ENCODE measurements at regions not wholly inside any gene's neighbourhood (a gene's known extent, or its start where the extent isn't known, plus 50 kb on each side); places are given as distances from the start of the nearest gene placed in this dataset.

DNA sequence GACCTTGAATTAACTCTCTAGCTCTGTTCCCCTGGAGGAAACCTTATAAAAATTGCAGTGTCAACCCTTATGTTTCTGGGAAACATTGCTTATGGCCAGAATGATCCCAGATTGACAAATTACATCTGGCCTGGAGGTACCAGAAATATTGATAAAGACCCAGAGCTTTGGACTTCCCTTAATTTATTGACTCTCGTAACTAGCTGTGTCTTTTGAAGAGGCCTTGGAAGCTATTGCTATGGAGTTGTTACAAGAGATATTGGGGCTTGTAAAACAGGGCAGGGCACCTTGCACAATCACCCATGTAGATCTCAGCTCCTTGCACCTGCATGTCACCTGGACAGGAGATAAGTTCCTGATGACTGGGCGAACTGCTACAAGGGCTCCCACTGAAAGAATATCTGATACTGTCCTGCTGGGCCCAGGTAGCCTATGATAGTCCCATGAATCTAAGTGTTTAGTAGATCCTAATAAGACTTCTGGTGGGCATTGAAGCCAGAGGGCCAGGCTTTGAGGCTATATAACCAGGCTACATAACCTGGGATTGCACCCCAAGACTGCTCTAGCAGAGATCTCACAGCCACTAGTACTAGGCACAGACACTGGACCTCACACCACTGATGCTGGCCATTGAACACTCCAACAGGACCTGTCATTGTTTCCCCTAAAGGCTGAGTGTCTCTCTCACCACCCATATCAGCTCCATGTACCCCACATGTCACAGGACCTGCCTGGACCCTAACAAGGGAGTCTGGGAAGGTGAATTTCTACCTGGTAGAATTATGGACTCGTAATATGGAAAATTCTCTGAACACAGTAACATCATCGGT, 135.7 kb upstream of the PWP1 start:
- Histone ChIP-seq H3K4me3 (no peak overlapping the region), H3K4me1 (peaks cover 9% of the 10 kb centered on the region), H3K27me3 (no peaks in the 10 kb centered on the region), H3K36me3 (no peaks in the 10 kb centered on the region), H3K9me3 (peaks cover 2% of the 10 kb centered on the region), H3K27ac (no peak overlapping the region)
- TF ChIP-seq POLR2AphosphoS5 (IDR thresholded peaks at IDR 0.05) (no peak), POLR2A (IDR thresholded peaks at IDR 0.05) (no peak), EP300 (IDR thresholded peaks at IDR 0.05) (no peak)
- TF ChIP-seq, protein P1, sequence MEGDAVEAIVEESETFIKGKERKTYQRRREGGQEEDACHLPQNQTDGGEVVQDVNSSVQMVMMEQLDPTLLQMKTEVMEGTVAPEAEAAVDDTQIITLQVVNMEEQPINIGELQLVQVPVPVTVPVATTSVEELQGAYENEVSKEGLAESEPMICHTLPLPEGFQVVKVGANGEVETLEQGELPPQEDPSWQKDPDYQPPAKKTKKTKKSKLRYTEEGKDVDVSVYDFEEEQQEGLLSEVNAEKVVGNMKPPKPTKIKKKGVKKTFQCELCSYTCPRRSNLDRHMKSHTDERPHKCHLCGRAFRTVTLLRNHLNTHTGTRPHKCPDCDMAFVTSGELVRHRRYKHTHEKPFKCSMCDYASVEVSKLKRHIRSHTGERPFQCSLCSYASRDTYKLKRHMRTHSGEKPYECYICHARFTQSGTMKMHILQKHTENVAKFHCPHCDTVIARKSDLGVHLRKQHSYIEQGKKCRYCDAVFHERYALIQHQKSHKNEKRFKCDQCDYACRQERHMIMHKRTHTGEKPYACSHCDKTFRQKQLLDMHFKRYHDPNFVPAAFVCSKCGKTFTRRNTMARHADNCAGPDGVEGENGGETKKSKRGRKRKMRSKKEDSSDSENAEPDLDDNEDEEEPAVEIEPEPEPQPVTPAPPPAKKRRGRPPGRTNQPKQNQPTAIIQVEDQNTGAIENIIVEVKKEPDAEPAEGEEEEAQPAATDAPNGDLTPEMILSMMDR (IDR thresholded peaks at IDR 0.05) = no peak
- no peak for DNase-seq (ENCODE audit: low spot score in 2 of 2)
- WGBS = 83% methylated on average over 4 of the region's 4 CpGs

- Histone ChIP-seq H3K4me3 (no peak overlapping the region), H3K9me3 (peaks cover 2% of the 10 kb centered on the region), H3K4me1 (no peaks in the 10 kb centered on the region), H3K36me3 (no peaks in the 10 kb centered on the region), H3K27me3 (no peaks in the 10 kb centered on the region), H3K27ac (no peak overlapping the region)
- DNase-seq (ENCODE audit: low spot score in 2 of 2) = no peak
- TF ChIP-seq POLR2AphosphoS5 (IDR thresholded peaks at IDR 0.05) = no peak
- TF ChIP-seq POLR2A (IDR thresholded peaks at IDR 0.05) = no peak
- TF ChIP-seq, protein P1 (IDR thresholded peaks at IDR 0.05) = no peak
- no peak for TF ChIP-seq EP300 (IDR thresholded peaks at IDR 0.05)
Observed at GRCh38 chr12:107551434-107551833, 134.2 kb upstream of the PWP1 start.

DNA sequence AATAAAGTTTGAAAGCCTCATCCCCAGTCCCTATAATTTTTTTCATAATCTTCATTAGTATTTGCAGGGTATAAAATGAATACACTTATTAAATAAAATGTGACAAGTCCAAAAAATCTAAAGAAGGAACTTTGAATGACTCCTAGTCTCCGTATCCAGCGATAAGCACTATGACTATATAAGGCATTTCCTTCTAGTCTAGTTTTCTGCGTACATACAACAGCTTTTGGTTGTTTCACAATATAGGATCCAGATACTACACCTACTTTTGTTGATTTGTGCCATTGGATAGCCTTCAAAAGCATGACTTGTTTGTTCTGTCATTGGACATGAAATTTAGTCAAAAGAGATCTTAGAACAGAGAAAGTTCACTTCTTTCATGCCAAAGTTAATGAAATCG, 133.3 kb upstream of the PWP1 start:
- peaks cover 2% of the 10 kb centered on the region for H3K9me3 ChIP-seq
- no peak for TF ChIP-seq POLR2AphosphoS5 (IDR thresholded peaks at IDR 0.05)
- 84% methylated on average over 4 of the region's 4 CpGs for WGBS
- no peak overlapping the region for H3K4me3 ChIP-seq
- H3K36me3 ChIP-seq = no peaks in the 10 kb centered on the region
- no peaks in the 10 kb centered on the region for H3K27me3 ChIP-seq
- no peak overlapping the region for H3K27ac ChIP-seq
- H3K4me1 ChIP-seq = no peaks in the 10 kb centered on the region
- no peak for DNase-seq (ENCODE audit: low spot score in 2 of 2)

GRCh38 chr12:107553211-107553765, 132.3 kb upstream of the PWP1 start:
- Histone ChIP-seq H3K9me3 (peaks cover 2% of the 10 kb centered on the region), H3K4me1 (no peaks in the 10 kb centered on the region), H3K27ac (no peak overlapping the region), H3K27me3 (no peaks in the 10 kb centered on the region), H3K36me3 (no peaks in the 10 kb centered on the region), H3K4me3 (no peak overlapping the region)
- 82% methylated on average over 4 of the region's 4 CpGs for WGBS
- TF ChIP-seq EP300 (IDR thresholded peaks at IDR 0.05) (no peak), POLR2AphosphoS5 (IDR thresholded peaks at IDR 0.05) (no peak), POLR2A (IDR thresholded peaks at IDR 0.05) (no peak)
- TF ChIP-seq, protein P1 (IDR thresholded peaks at IDR 0.05) = no peak
- DNase-seq (ENCODE audit: low spot score in 2 of 2) = no peak

- H3K4me1 ChIP-seq = peaks cover 6% of the 10 kb centered on the region
- TF ChIP-seq POLR2AphosphoS5 (IDR thresholded peaks at IDR 0.05) = no peak
- TF ChIP-seq, protein P1 (IDR thresholded peaks at IDR 0.05) = no peak
- TF ChIP-seq POLR2A (IDR thresholded peaks at IDR 0.05) = no peak
- TF ChIP-seq EP300 (IDR thresholded peaks at IDR 0.05) = no peak
- 41% methylated on average over 4 of the region's 4 CpGs for WGBS
- no peaks in the 10 kb centered on the region for H3K27me3 ChIP-seq
- H3K36me3 ChIP-seq = no peaks in the 10 kb centered on the region
- H3K27ac ChIP-seq = no peak overlapping the region
- H3K4me3 ChIP-seq = no peak overlapping the region
- H3K9me3 ChIP-seq = no peaks in the 10 kb centered on the region
- no peak for DNase-seq (ENCODE audit: low spot score in 2 of 2)
Observed at GRCh38 chr12:107554941-107555340, 130.7 kb upstream of the PWP1 start.
